H1 (cell line): ENCODE measurements at regions not wholly inside any gene's neighbourhood (a gene's known extent, or its start where the extent isn't known, plus 50 kb on each side); places are given as distances from the start of the nearest gene placed in this dataset.
"Not testable (repeated sequence)": the region's sequence is repeated elsewhere in the genome, so short reads cannot be mapped to it uniquely, and the experiment has no call there.

Experiments used
- ATF3 ChIP-seq: IDR thresholded peaks from 2 replicates; pipeline ENCODE4 v1.6.1; 2011; ENCODE audit warnings: low read depth, mild to moderate bottlenecking, low read length; ENCODE audit not compliant: insufficient read depth
- CTCF ChIP-seq, 3 experiments: IDR thresholded peaks; 1 replicate in 2 of 3; 2 replicates in 1 of 3; pipeline versions ENCODE4 v1.5.1 to v1.6.1; 2011; ENCODE audit warnings: low read length in 3 of 3, mild to moderate bottlenecking in 3 of 3, inconsistent platforms in 2 of 3, low read depth in 1 of 3, moderate library complexity in 1 of 3; ENCODE audit not compliant: insufficient read depth in 1 of 3; ENCODE audit errors: control extremely low read depth in 1 of 3
- FOSL1 ChIP-seq: IDR thresholded peaks from 2 replicates; pipeline ENCODE4 v1.6.1; 2011; ENCODE audit warnings: mild to moderate bottlenecking, low read depth, low read length, moderate library complexity; ENCODE audit not compliant: insufficient read depth
- JUND ChIP-seq: IDR thresholded peaks from 2 replicates; pipeline ENCODE4 v1.6.1; 2011; ENCODE audit warnings: mild to moderate bottlenecking, improper control_type of control experiment, low read length
- MAFK ChIP-seq: IDR thresholded peaks from 2 replicates; pipeline ENCODE4 v1.6.1; 2012; ENCODE audit warnings: low read depth, mild to moderate bottlenecking, improper control_type of control experiment, low read length
- PHF8 ChIP-seq: fragments of 200-600 bp; sonication (generic); conservative IDR thresholded peaks from 2 replicates; pipeline ENCODE4 v1.7.1; 2012; ENCODE audit warnings: low read depth, mild to moderate bottlenecking, inconsistent platforms, low read length, moderate library complexity
- POLR2AphosphoS5 ChIP-seq: IDR thresholded peaks from 2 replicates; pipeline ENCODE4 v1.6.1; 2011; ENCODE audit warnings: low read depth, low read length
- SP1 ChIP-seq: IDR thresholded peaks from 2 replicates; pipeline ENCODE4 v1.6.1; 2011; ENCODE audit warnings: low read depth, low read length
- TAF1 ChIP-seq: IDR thresholded peaks from 2 replicates; pipeline ENCODE4 v1.6.1; 2011; ENCODE audit warnings: mild to moderate bottlenecking, low read depth, low read length
- TF ChIP-seq, protein P1 (sequence below): IDR thresholded peaks from 2 replicates; pipeline ENCODE4 v1.6.1; 2012; ENCODE audit warnings: inconsistent platforms

DNA sequence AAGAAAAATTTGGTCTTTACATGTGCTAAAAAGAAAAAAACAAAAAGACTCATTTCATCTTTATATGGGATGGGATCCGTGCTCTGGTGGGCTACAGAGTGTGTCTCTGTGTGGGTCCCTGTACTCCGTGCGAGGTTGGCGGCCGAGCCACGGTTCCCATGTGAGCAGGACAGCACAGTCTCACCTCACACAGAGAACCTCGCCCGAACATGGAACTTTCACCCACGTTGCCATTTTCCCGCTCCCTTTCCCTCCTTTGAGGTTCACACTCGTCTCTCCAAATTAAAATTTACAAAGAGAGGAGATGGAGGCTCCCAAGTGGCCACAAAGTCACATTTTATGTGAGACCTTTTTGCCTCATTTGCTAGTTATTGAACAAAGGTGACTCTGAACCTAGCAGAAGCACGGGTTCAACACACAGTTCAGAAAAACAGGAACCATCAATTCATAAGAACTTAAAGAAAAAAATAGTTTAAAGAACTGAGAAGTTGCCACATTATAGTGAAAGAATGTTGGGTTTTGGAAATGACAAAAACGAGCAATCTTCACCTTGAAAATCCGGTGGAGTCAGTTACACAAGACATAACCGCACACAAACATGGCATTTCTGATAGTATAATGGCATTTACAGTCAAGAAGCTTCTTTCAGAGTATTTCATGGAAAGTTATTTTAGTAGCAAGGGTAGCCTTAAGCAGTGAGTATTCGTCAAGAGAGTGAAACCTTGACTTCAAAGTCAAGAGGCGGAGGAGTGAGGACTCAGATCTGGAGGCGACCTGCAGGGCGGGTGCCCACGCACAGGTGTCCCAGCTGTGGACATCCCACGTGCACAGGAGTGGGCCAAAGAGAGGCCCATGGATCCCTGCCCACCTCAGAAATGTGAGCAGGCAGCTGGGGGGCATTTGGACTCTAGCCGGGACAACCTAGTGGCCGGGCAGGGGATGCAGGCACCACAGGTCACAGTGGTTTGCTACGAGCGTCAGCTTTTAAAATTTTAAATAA is 277.2 kb upstream of the PLGLB2 start:
- TF ChIP-seq ATF3, MAFK, FOSL1, PHF8, TAF1, JUND, SP1, POLR2AphosphoS5: not testable (repeated sequence)
- peak in 1 of 3 experiments; percentile 9; a peak in 1 of 4 replicates for TF ChIP-seq CTCF (IDR thresholded peaks at IDR 0.05; ENCODE audit: control extremely low read depth in 1 of 3, insufficient read depth in 1 of 3, low read depth in 1 of 3, low read length in 3 of 3)
- TF ChIP-seq, protein P1, sequence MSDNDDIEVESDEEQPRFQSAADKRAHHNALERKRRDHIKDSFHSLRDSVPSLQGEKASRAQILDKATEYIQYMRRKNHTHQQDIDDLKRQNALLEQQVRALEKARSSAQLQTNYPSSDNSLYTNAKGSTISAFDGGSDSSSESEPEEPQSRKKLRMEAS = not testable (repeated sequence)
